Globus pallidus (tissue), 1 donor: ENCODE measurements at regions not wholly inside any gene's neighbourhood (a gene's known extent, or its start where the extent isn't known, plus 50 kb on each side); places are given as distances from the start of the nearest gene placed in this dataset.

Experiments
- DNase-seq: peaks from one replicate; pipeline ENCODE4 v3.0.0-alpha.2; 2015; ENCODE audit warnings: low spot score

GRCh38 chr22:49176956-49177355 is 650.7 kb downstream of the BRD1 start:
- DNase-seq, result no peak

- DNase-seq, result no peak
Observed at GRCh38 chr22:49170053-49170452, 657.6 kb downstream of the BRD1 start.

GRCh38 chr22:49169074-49169744 is 658.5 kb downstream of the BRD1 start:
- no peak for DNase-seq

GRCh38 chr22:49168219-49168813 is 659.4 kb downstream of the BRD1 start:
- DNase-seq, result no peak

- no peak for DNase-seq
Observed at GRCh38 chr22:49166746-49167145, 660.9 kb downstream of the BRD1 start.

GRCh38 chr22:49166211-49166610 is 661.5 kb downstream of the BRD1 start:
- no peak for DNase-seq

GRCh38 chr22:49164773-49165320 is 662.8 kb downstream of the BRD1 start:
- no peak for DNase-seq

GRCh38 chr22:49163960-49164690 is 663.5 kb downstream of the BRD1 start:
- DNase-seq, result no peak

GRCh38 chr22:49163258-49163959 is 664.3 kb downstream of the BRD1 start:
- no peak for DNase-seq

GRCh38 chr22:49162841-49163240 is 664.8 kb downstream of the BRD1 start:
- DNase-seq, result no peak

GRCh38 chr22:49161002-49161850 is 666.4 kb downstream of the BRD1 start:
- DNase-seq, result no peak

GRCh38 chr22:49160261-49161001 is 667.2 kb downstream of the BRD1 start:
- DNase-seq, result no peak

- no peak for DNase-seq
Observed at GRCh38 chr22:49159711-49160110, 668.0 kb downstream of the BRD1 start.

GRCh38 chr22:49158741-49159564 is 668.7 kb downstream of the BRD1 start:
- DNase-seq, result no peak

GRCh38 chr22:49157529-49158339 is 669.9 kb downstream of the BRD1 start:
- DNase-seq, result no peak

- DNase-seq, result no peak
Observed at GRCh38 chr22:49156662-49157285, 670.9 kb downstream of the BRD1 start.

- no peak for DNase-seq
Observed at GRCh38 chr22:49155770-49156580, 671.7 kb downstream of the BRD1 start.
